OCI-LY7 (cell line): ENCODE measurements at regions not wholly inside any gene's neighbourhood (a gene's known extent, or its start where the extent isn't known, plus 50 kb on each side); places are given as distances from the start of the nearest gene placed in this dataset.

Source experiments
- BruUV-seq: library from RNA; stranded (reverse); fragments of 400-500 nt; replicated peaks from 2 replicates; lab custom pipeline; 2021; lab: Mats Ljungman, UMichigan
- CTCF ChIA-PET: fragments of 300-600 bp; sonication (Branson Sonifier 250); formaldehyde crosslinking; loops from one replicate; lab custom pipeline; 2022; ENCODE audit warnings: antibody characterized with exemption; ENCODE audit not compliant: unreplicated experiment; lab: Charles Lee
- POLR2A ChIA-PET: fragments of 300-600 bp; sonication (Branson Sonifier 250); formaldehyde crosslinking; loops from one replicate; lab custom pipeline; 2022; ENCODE audit warnings: antibody characterized with exemption; lab: Charles Lee
- DNase-seq: peaks from one replicate; pipeline ENCODE4 v3.0.0-alpha.2; 2015; ENCODE audit warnings: low spot score
- H2AFZ ChIP-seq: fragments of 200-600 bp; sonication (generic), shearing (Covaris generic); 2 replicates; pipeline ENCODE4 v1.6.1; 2014; ENCODE audit warnings: mild to moderate bottlenecking, antibody characterized with exemption, low read length, moderate library complexity
- H3K27ac ChIP-seq: fragments of 200-600 bp; sonication (generic); 2 replicates; pipeline ENCODE4 v1.5.1; 2014; ENCODE audit warnings: mixed run types, low read depth, mild to moderate bottlenecking, moderate library complexity, low read length, inconsistent platforms; ENCODE audit not compliant: poor library complexity, severe bottlenecking
- H3K36me3 ChIP-seq: fragments of 200-600 bp; sonication (generic); 2 replicates; pipeline ENCODE4 v1.6.1; 2014; ENCODE audit warnings: mild to moderate bottlenecking, antibody characterized with exemption, low read length, moderate library complexity, mixed read lengths; ENCODE audit not compliant: insufficient read depth
- H3K4me1 ChIP-seq: fragments of 200-600 bp; sonication (generic); 2 replicates; pipeline ENCODE4 v1.5.1; 2014; ENCODE audit warnings: mild to moderate bottlenecking, low read length; ENCODE audit not compliant: insufficient read depth, poor library complexity, severe bottlenecking
- H3K4me2 ChIP-seq: fragments of 200-600 bp; sonication (generic); 2 replicates; pipeline ENCODE4 v1.6.1; 2014; ENCODE audit warnings: mild to moderate bottlenecking, low read length
- H3K4me3 ChIP-seq: fragments of 200-600 bp; sonication (generic); 2 replicates; pipeline ENCODE4 v1.5.1; 2014; ENCODE audit warnings: mild to moderate bottlenecking, low read depth, low read length; ENCODE audit not compliant: poor library complexity, severe bottlenecking
- H3K79me2 ChIP-seq: fragments of 200-600 bp; sonication (generic); 2 replicates; pipeline ENCODE4 v1.6.1; 2016; ENCODE audit warnings: low read depth, mild to moderate bottlenecking, low read length, moderate library complexity, mixed read lengths; ENCODE audit not compliant: insufficient read depth
- H3K9me2 ChIP-seq: fragments of 200-600 bp; sonication (generic); 2 replicates; pipeline ENCODE4 v1.6.1; 2016; ENCODE audit warnings: mild to moderate bottlenecking, low read length, mixed read lengths; ENCODE audit not compliant: insufficient read depth
- H3K9me3 ChIP-seq: fragments of 200-600 bp; sonication (generic); 2 replicates; pipeline ENCODE4 v1.6.1; 2014; ENCODE audit warnings: mild to moderate bottlenecking, mixed run types, low read length, mixed read lengths
- H4K20me1 ChIP-seq: fragments of 200-600 bp; sonication (generic); 2 replicates; pipeline ENCODE4 v1.6.1; 2014; ENCODE audit warnings: mild to moderate bottlenecking, antibody characterized with exemption, low read length, moderate library complexity, mixed read lengths; ENCODE audit not compliant: insufficient read depth
- EZH2phosphoT487 ChIP-seq: fragments of 200-600 bp; sonication (generic); IDR thresholded peaks from 2 replicates; pipeline ENCODE4 v1.6.1; 2018; ENCODE audit warnings: low read depth, borderline replicate concordance, mild to moderate bottlenecking, mixed run types, antibody characterized with exemption, low read length, moderate library complexity, mixed read lengths
- intact Hi-C: fragments of 100-400 bp; cut with micrococcal nuclease; formaldehyde crosslinking; loops from one replicate; pipeline ENCODE4 v1.10.0; 2022; ENCODE audit not compliant: unreplicated experiment
- TF ChIP-seq, protein P1 (sequence below): fragments of 200-600 bp; sonication (generic); conservative IDR thresholded peaks from 2 replicates; pipeline ENCODE4 v1.5.1; 2014; ENCODE audit warnings: mild to moderate bottlenecking, antibody characterized with exemption, low read length, moderate library complexity, mixed read lengths

DNA sequence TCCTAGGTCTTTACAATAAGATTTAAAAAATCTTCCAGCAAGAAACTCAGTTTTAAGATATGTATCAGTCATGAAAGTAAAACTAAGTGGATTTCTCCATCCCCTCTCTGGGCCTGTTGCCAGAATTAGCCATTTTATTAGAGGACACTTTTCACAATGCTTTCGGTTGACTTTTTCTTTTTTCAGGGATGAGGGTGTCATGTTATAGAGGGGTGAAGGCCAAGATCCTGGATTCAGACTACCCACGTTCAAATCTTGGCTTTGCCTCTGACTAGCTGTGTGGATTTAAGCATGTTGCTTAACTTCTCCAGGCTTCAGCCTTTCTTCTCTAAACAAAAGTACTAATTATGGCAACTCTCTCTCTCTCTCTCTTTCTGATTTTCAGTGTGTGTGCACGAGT is 111.7 kb upstream of the COX10 start:
- no TSS peak for BruUV-seq
- Histone ChIP-seq H3K9me2 (no peaks in the 10 kb centered on the region), H3K36me3 (no peaks in the 10 kb centered on the region), H2AFZ (no peak overlapping the region), H3K4me3 (no peak overlapping the region), H3K4me2 (no peak overlapping the region), H4K20me1 (no peaks in the 10 kb centered on the region), H3K4me1 (no peaks in the 10 kb centered on the region), H3K9me3 (no peaks in the 10 kb centered on the region), H3K27ac (no peak overlapping the region), H3K79me2 (no peaks in the 10 kb centered on the region)
- DNase-seq, result no peak
- ChIA-PET POLR2A (interaction anchor here (0.6 to 1.0 kb wide), 2 partner anchors 8 to 9 kb away, joined by 3 read pairs; no protein-coding TSS in a partner anchor), CTCF (no interaction called here)
- TF ChIP-seq, protein P1, sequence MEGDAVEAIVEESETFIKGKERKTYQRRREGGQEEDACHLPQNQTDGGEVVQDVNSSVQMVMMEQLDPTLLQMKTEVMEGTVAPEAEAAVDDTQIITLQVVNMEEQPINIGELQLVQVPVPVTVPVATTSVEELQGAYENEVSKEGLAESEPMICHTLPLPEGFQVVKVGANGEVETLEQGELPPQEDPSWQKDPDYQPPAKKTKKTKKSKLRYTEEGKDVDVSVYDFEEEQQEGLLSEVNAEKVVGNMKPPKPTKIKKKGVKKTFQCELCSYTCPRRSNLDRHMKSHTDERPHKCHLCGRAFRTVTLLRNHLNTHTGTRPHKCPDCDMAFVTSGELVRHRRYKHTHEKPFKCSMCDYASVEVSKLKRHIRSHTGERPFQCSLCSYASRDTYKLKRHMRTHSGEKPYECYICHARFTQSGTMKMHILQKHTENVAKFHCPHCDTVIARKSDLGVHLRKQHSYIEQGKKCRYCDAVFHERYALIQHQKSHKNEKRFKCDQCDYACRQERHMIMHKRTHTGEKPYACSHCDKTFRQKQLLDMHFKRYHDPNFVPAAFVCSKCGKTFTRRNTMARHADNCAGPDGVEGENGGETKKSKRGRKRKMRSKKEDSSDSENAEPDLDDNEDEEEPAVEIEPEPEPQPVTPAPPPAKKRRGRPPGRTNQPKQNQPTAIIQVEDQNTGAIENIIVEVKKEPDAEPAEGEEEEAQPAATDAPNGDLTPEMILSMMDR, result no peak
- no peak for TF ChIP-seq EZH2phosphoT487
- intact Hi-C loops, result no loop called here

DNA sequence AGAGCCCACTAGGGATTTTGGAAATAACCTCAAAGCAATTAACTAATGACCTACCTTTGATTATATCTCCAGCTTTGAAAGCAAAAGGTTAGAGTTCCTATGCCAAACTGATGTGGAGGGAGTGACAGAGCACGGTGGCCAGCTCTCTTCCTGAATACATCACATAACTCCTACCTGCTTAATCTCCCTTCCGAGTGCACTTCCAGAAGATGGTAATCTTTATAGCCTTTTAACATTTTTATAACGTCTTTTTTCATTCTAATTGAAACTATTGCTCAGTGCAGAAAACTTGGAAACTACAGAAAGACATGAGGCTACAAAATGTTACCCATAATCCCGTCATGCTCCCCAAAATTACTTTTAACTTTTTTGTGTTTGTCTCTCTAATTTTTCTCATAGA is 110.5 kb upstream of the COX10 start:
- no peak overlapping the region for H3K4me2 ChIP-seq
- no peaks in the 10 kb centered on the region for H3K9me2 ChIP-seq
- H3K27ac ChIP-seq, result no peak overlapping the region
- H3K9me3 ChIP-seq, result no peaks in the 10 kb centered on the region
- BruUV-seq, result no TSS peak
- intact Hi-C loops, result no loop called here
- H3K4me3 ChIP-seq, result no peak overlapping the region
- POLR2A ChIA-PET, result no interaction called here
- H3K36me3 ChIP-seq, result no peaks in the 10 kb centered on the region
- DNase-seq, result no peak
- no peaks in the 10 kb centered on the region for H4K20me1 ChIP-seq
- TF ChIP-seq, protein P1, result no peak
- TF ChIP-seq EZH2phosphoT487, result no peak
- no peaks in the 10 kb centered on the region for H3K4me1 ChIP-seq
- H3K79me2 ChIP-seq, result no peaks in the 10 kb centered on the region
- no peak overlapping the region for H2AFZ ChIP-seq
- CTCF ChIA-PET, result no interaction called here

DNA sequence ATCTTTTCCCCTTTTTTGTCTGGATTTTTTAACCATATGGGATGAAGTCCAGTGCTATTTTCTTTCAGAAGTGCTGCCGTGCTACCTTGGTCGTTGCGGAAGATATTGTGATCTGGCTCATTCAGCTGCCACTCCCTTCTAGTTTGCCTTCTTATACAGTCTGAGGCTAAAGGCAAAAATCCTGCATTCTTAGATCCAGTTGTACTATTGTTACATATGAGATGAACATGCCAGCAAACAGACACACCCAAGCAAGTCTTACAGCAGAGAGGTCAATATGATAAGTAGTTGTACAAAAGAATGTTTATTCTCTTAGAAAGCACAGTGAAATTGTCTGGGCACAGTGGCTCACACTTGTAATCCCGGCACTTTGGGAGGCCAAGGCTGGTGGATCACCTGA is 108.0 kb upstream of the COX10 start:
- DNase-seq, result no peak
- no peak overlapping the region for H3K4me2 ChIP-seq
- POLR2A ChIA-PET, result no interaction called here
- no peaks in the 10 kb centered on the region for H4K20me1 ChIP-seq
- no peak overlapping the region for H3K27ac ChIP-seq
- H3K79me2 ChIP-seq, result no peaks in the 10 kb centered on the region
- CTCF ChIA-PET, result no interaction called here
- TF ChIP-seq, protein P1, result no peak
- TF ChIP-seq EZH2phosphoT487, result no peak
- no peaks in the 10 kb centered on the region for H3K9me2 ChIP-seq
- no peaks in the 10 kb centered on the region for H3K4me1 ChIP-seq
- no peak overlapping the region for H2AFZ ChIP-seq
- intact Hi-C loops, result no loop called here
- no peaks in the 10 kb centered on the region for H3K9me3 ChIP-seq
- no peak overlapping the region for H3K4me3 ChIP-seq
- no TSS peak for BruUV-seq
- no peaks in the 10 kb centered on the region for H3K36me3 ChIP-seq
